K562 (cell line): ENCODE measurements at regions not wholly inside any gene's neighbourhood (a gene's known extent, or its start where the extent isn't known, plus 50 kb on each side); places are given as distances from the start of the nearest gene placed in this dataset.
A peak's percentile ranks its signal among the peaks of the same experiment; 100 is the strongest.

Experiments used
- BHLHE40 ChIP-seq: IDR thresholded peaks from 2 replicates; pipeline ENCODE4 v1.6.1; 2011; ENCODE audit warnings: low read length, improper control_type of control experiment
- CBFA2T2 ChIP-seq: fragments of 450-650 bp; conservative IDR thresholded peaks from 2 replicates; pipeline ENCODE4 v1.6.1; 2017; ENCODE audit warnings: mild to moderate bottlenecking
- CEBPZ ChIP-seq: fragments of 150-350 bp; IDR thresholded peaks from 2 replicates; pipeline ENCODE4 v1.6.1; 2014; ENCODE audit warnings: low read depth, mild to moderate bottlenecking, low read length, borderline replicate concordance
- CXXC5 ChIP-seq: fragments of 250-450 bp; sonication (Bioruptor Pico); IDR thresholded peaks from 2 replicates; pipeline ENCODE4 v1.8.0; 2022; ENCODE audit warnings: inconsistent platforms, mild to moderate bottlenecking, moderate library complexity
- GABPA ChIP-seq: fragments of 200-800 bp; sonication (Bioruptor generic); conservative IDR thresholded peaks from 2 replicates; pipeline ENCODE4 v1.6.1; 2016; ENCODE audit warnings: low read depth, missing genetic modification characterization, missing compliant biosample characterization
- HDAC8 ChIP-seq: fragments of 450-650 bp; IDR thresholded peaks from 2 replicates; pipeline ENCODE4 v1.6.1; 2016; ENCODE audit warnings: mild to moderate bottlenecking, missing genetic modification characterization, moderate library complexity, missing compliant biosample characterization
- HMGN3 ChIP-seq: IDR thresholded peaks from 2 replicates; pipeline ENCODE4 v1.6.1; 2011; ENCODE audit warnings: borderline replicate concordance, low read depth, mild to moderate bottlenecking, mixed read lengths, low read length; ENCODE audit not compliant: insufficient read length; ENCODE audit errors: extremely low read depth
- HOMEZ ChIP-seq: fragments of 250-450 bp; sonication (Bioruptor Pico); IDR thresholded peaks from 2 replicates; pipeline ENCODE4 v1.4.0; 2020; ENCODE audit warnings: mild to moderate bottlenecking, moderate library complexity
- PTRF ChIP-seq: fragments of 450-650 bp; IDR thresholded peaks from 2 replicates; pipeline ENCODE4 v1.6.1; 2016; ENCODE audit warnings: mild to moderate bottlenecking, missing genetic modification characterization, missing compliant biosample characterization
- RAD51 ChIP-seq: fragments of 450-650 bp; IDR thresholded peaks from 2 replicates; pipeline ENCODE4 v1.7.1; 2016; ENCODE audit warnings: low read depth, mild to moderate bottlenecking, borderline replicate concordance
- SIN3A ChIP-seq, 2 experiments: fragments of 150-350 bp in 1 of 2; IDR thresholded peaks; 2 replicates each; pipeline ENCODE4 v1.6.1; 2011 to 2016; ENCODE audit warnings: borderline replicate concordance in 2 of 2, low read depth in 2 of 2, low read length in 2 of 2, mild to moderate bottlenecking in 2 of 2, moderate library complexity in 2 of 2; ENCODE audit not compliant: control insufficient read depth in 1 of 2
- SOX6 ChIP-seq: fragments of 450-650 bp; IDR thresholded peaks from 2 replicates; pipeline ENCODE4 v1.6.1; 2014; ENCODE audit warnings: mild to moderate bottlenecking
- TOE1 ChIP-seq, 2 experiments: fragments of 450-650 bp in 1 of 2; sonication (generic) in 1 of 2; formaldehyde crosslinking in 1 of 2; IDR thresholded peaks; 2 replicates each; pipeline versions ENCODE4 v1.7.1 to v1.8.0; 2016 to 2022; ENCODE audit warnings: borderline replicate concordance in 2 of 2, mild to moderate bottlenecking in 2 of 2, antibody characterized with exemption in 1 of 2, inconsistent platforms in 1 of 2, low read depth in 1 of 2, missing genetic modification reagents in 1 of 2, moderate library complexity in 1 of 2
- ZC3H4 ChIP-seq: sonication (generic); formaldehyde crosslinking; IDR thresholded peaks from 2 replicates; pipeline ENCODE4 v1.9.0; 2021; ENCODE audit warnings: missing genetic modification reagents, borderline replicate concordance
- ZNF175 ChIP-seq: fragments of 200-800 bp; sonication (Bioruptor generic); IDR thresholded peaks from 2 replicates; pipeline ENCODE4 v1.6.1; 2016; ENCODE audit warnings: low read depth, mild to moderate bottlenecking, missing genetic modification characterization, missing compliant biosample characterization
- ZNF644 ChIP-seq: fragments of 200-800 bp; sonication (Bioruptor generic); IDR thresholded peaks from 2 replicates; pipeline ENCODE4 v1.6.1; 2016; ENCODE audit warnings: low read depth, missing genetic modification characterization, missing compliant biosample characterization
- ZNF655 ChIP-seq: fragments of 250-450 bp; sonication (Bioruptor Pico); IDR thresholded peaks from 2 replicates; pipeline ENCODE4 v1.5.0; 2021
- TF ChIP-seq, protein P1 (sequence below): fragments of 450-650 bp; formaldehyde crosslinking; IDR thresholded peaks from 2 replicates; pipeline ENCODE4 v1.4.0; 2020; ENCODE audit warnings: mild to moderate bottlenecking, moderate library complexity

- no peak for TF ChIP-seq CEBPZ
- no peak for TF ChIP-seq CXXC5 (CRISPR knock-in tag)
- TF ChIP-seq PTRF (tag) = no peak
- TF ChIP-seq CBFA2T2 = peak; percentile 63
- no peak for TF ChIP-seq SOX6
- TF ChIP-seq TOE1 (IDR thresholded peaks at IDR 0.05; ENCODE audit: borderline replicate concordance) = peak; percentile 94
- TF ChIP-seq TOE1 (CRISPR knock-in tag; IDR thresholded peaks at IDR 0.05; ENCODE audit: borderline replicate concordance, low read depth) = no peak
- no peak for TF ChIP-seq ZNF655 (CRISPR knock-in tag)
- no peak for TF ChIP-seq ZC3H4 (CRISPR knock-in tag)
- no peak for TF ChIP-seq HMGN3
- no peak for TF ChIP-seq GABPA (tag)
- TF ChIP-seq ZNF644 = no peak
- no peak for TF ChIP-seq HOMEZ (CRISPR knock-in tag)
- peak; percentile 94 for TF ChIP-seq RAD51
- no peak for TF ChIP-seq SIN3A (IDR thresholded peaks at IDR 0.05; ENCODE audit: borderline replicate concordance in 2 of 2, control insufficient read depth in 1 of 2, low read depth in 2 of 2, low read length in 2 of 2)
- TF ChIP-seq, protein P1, sequence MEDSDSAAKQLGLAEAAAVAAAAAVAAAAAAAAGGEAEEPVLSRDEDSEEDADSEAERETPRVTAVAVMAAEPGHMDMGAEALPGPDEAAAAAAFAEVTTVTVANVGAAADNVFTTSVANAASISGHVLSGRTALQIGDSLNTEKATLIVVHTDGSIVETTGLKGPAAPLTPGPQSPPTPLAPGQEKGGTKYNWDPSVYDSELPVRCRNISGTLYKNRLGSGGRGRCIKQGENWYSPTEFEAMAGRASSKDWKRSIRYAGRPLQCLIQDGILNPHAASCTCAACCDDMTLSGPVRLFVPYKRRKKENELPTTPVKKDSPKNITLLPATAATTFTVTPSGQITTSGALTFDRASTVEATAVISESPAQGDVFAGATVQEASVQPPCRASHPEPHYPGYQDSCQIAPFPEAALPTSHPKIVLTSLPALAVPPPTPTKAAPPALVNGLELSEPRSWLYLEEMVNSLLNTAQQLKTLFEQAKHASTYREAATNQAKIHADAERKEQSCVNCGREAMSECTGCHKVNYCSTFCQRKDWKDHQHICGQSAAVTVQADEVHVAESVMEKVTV (CRISPR knock-in tag) = no peak
- TF ChIP-seq HDAC8 (tag) = no peak
- TF ChIP-seq ZNF175 (CRISPR knock-in tag) = no peak
- peak; percentile 66 for TF ChIP-seq BHLHE40
Observed at GRCh38 chr17:45688353-45688752, 95.8 kb upstream of the CRHR1 start (continued).
